Astrocyte (in vitro differentiated cells and primary cell): ENCODE measurements at regions not wholly inside any gene's neighbourhood (a gene's known extent, or its start where the extent isn't known, plus 50 kb on each side); places are given as distances from the start of the nearest gene placed in this dataset.

Experiments used
- DNase-seq: peaks from one replicate; pipeline ENCODE4 v3.0.0-alpha.2; 2010; ENCODE audit warnings: low read depth
- FAIRE-seq: peaks from 2 replicates; lab custom pipeline; 2011; peaks lifted over from hg19 to GRCh38; lab: Jason Lieb, UNC
- H2AFZ ChIP-seq: 2 replicates; pipeline ENCODE4 v1.6.0; 2012; ENCODE audit warnings: low read depth, low read length, inconsistent platforms
- H3K27ac ChIP-seq: 2 replicates; pipeline ENCODE4 v1.5.1; 2011; ENCODE audit warnings: low read depth, low read length, inconsistent platforms
- H3K27me3 ChIP-seq: 2 replicates; pipeline ENCODE4 v1.6.0; 2011; ENCODE audit warnings: low read length, inconsistent platforms; ENCODE audit not compliant: insufficient read depth
- H3K36me3 ChIP-seq: 2 replicates; pipeline ENCODE4 v1.5.1; 2011; ENCODE audit warnings: low read length, inconsistent platforms; ENCODE audit not compliant: insufficient read depth
- H3K4me1 ChIP-seq: 2 replicates; pipeline ENCODE4 v1.5.1; 2011; ENCODE audit warnings: low read length, inconsistent platforms; ENCODE audit not compliant: insufficient read depth
- H3K4me2 ChIP-seq: 2 replicates; pipeline ENCODE4 v1.6.0; 2012; ENCODE audit warnings: low read length, inconsistent platforms
- H3K4me3 ChIP-seq: 2 replicates; pipeline ENCODE4 v1.5.1; 2011; ENCODE audit warnings: low read depth, mild to moderate bottlenecking, low read length, inconsistent platforms; ENCODE audit not compliant: insufficient read depth
- H3K79me2 ChIP-seq: 2 replicates; pipeline ENCODE4 v1.6.0; 2012; ENCODE audit warnings: mild to moderate bottlenecking, low read length, inconsistent platforms; ENCODE audit not compliant: insufficient read depth
- H3K9ac ChIP-seq: 2 replicates; pipeline ENCODE4 v1.6.0; 2012; ENCODE audit warnings: mild to moderate bottlenecking, low read length, inconsistent platforms
- H3K9me3 ChIP-seq: 2 replicates; pipeline ENCODE4 v1.5.1; 2012; ENCODE audit warnings: low read depth, mild to moderate bottlenecking, low read length, inconsistent platforms; ENCODE audit not compliant: insufficient read depth
- H4K20me1 ChIP-seq: 2 replicates; pipeline ENCODE4 v1.6.0; 2012; ENCODE audit warnings: low read length, inconsistent platforms; ENCODE audit not compliant: insufficient read depth
- H3K27ac Mint-ChIP-seq: one replicate; pipeline ENCODE4 v1.8.0; 2021; ENCODE audit warnings: mild to moderate bottlenecking, mixed read lengths; ENCODE audit not compliant: unreplicated experiment
- H3K27me3 Mint-ChIP-seq: one replicate; pipeline ENCODE4 v1.8.0; 2021; ENCODE audit warnings: low read depth, mixed read lengths; ENCODE audit not compliant: unreplicated experiment
- H3K36me3 Mint-ChIP-seq: one replicate; pipeline ENCODE4 v1.8.0; 2021; ENCODE audit warnings: low read depth, mixed read lengths; ENCODE audit not compliant: unreplicated experiment
- H3K4me1 Mint-ChIP-seq: one replicate; pipeline ENCODE4 v1.8.0; 2021; ENCODE audit warnings: low read depth, mixed read lengths; ENCODE audit not compliant: unreplicated experiment
- H3K4me3 Mint-ChIP-seq: one replicate; pipeline ENCODE4 v1.8.0; 2021; ENCODE audit warnings: mild to moderate bottlenecking, moderate library complexity, mixed read lengths; ENCODE audit not compliant: unreplicated experiment
- H3K9me3 Mint-ChIP-seq: one replicate; pipeline ENCODE4 v1.8.0; 2021; ENCODE audit warnings: mild to moderate bottlenecking, mixed read lengths; ENCODE audit not compliant: unreplicated experiment
- CTCF ChIP-seq: IDR thresholded peaks from 2 replicates; pipeline ENCODE4 v1.5.1; 2011; ENCODE audit warnings: low read depth, mild to moderate bottlenecking, inconsistent platforms, low read length, moderate library complexity; ENCODE audit not compliant: insufficient read depth
- EZH2 ChIP-seq: IDR thresholded peaks from 2 replicates; pipeline ENCODE4 v1.6.1; 2012; ENCODE audit warnings: mild to moderate bottlenecking, low read length, inconsistent platforms; ENCODE audit not compliant: insufficient read depth

- no peaks in the 10 kb centered on the region for H3K27me3 ChIP-seq
- no peak overlapping the region for H2AFZ ChIP-seq
- no peaks in the 10 kb centered on the region for H3K79me2 ChIP-seq
- no peak overlapping the region for H3K4me3 ChIP-seq
- peaks cover 25% of the 10 kb centered on the region for H3K27me3 Mint-ChIP-seq
- no peaks in the 10 kb centered on the region for H4K20me1 ChIP-seq
- H3K36me3 Mint-ChIP-seq = peaks cover 1% of the 10 kb centered on the region
- no peaks in the 10 kb centered on the region for H3K4me1 Mint-ChIP-seq
- FAIRE-seq (no peak), DNase-seq (no peak)
- H3K9me3 ChIP-seq = peaks cover 2% of the 10 kb centered on the region
- H3K4me1 ChIP-seq = no peaks in the 10 kb centered on the region
- H3K9ac ChIP-seq = no peak overlapping the region
- no peak overlapping the region for H3K4me2 ChIP-seq
- no peak overlapping the region for H3K27ac Mint-ChIP-seq
- H3K9me3 Mint-ChIP-seq = no peaks in the 10 kb centered on the region
- TF ChIP-seq EZH2 = no peak
- TF ChIP-seq CTCF = no peak
- H3K4me3 Mint-ChIP-seq = no peak overlapping the region
- H3K27ac ChIP-seq = no peak overlapping the region
- no peaks in the 10 kb centered on the region for H3K36me3 ChIP-seq
Measured at GRCh38 chr2:2826621-2827020, 495.5 kb upstream of the MYT1L start.

GRCh38 chr2:2826209-2826551 lies 495.1 kb upstream of the MYT1L start:
- Histone ChIP-seq H3K36me3 (no peaks in the 10 kb centered on the region), H3K4me3 (no peak overlapping the region), H3K9me3 (no peaks in the 10 kb centered on the region), H3K27me3 (no peaks in the 10 kb centered on the region), H3K27ac (no peak overlapping the region), H3K79me2 (no peaks in the 10 kb centered on the region), H3K4me1 (no peaks in the 10 kb centered on the region), H4K20me1 (no peaks in the 10 kb centered on the region), H3K9ac (no peak overlapping the region), H3K4me2 (no peak overlapping the region), H2AFZ (no peak overlapping the region)
- no peak for TF ChIP-seq CTCF
- TF ChIP-seq EZH2 = no peak
- H3K27me3 Mint-ChIP-seq = peaks cover 25% of the 10 kb centered on the region
- no peaks in the 10 kb centered on the region for H3K4me1 Mint-ChIP-seq
- no peak overlapping the region for H3K4me3 Mint-ChIP-seq
- DNase-seq (no peak), FAIRE-seq (no peak)
- peaks cover 1% of the 10 kb centered on the region for H3K9me3 Mint-ChIP-seq
- peaks cover 1% of the 10 kb centered on the region for H3K36me3 Mint-ChIP-seq
- no peak overlapping the region for H3K27ac Mint-ChIP-seq

- no peaks in the 10 kb centered on the region for H3K4me1 Mint-ChIP-seq
Measured at GRCh38 chr2:2825516-2826208, 494.6 kb upstream of the MYT1L start.

More at GRCh38 chr2:2825516-2826208, 494.6 kb upstream of the MYT1L start:
- no peak overlapping the region for H2AFZ ChIP-seq
- no peaks in the 10 kb centered on the region for H3K4me1 ChIP-seq
- H3K4me2 ChIP-seq = no peak overlapping the region
- H4K20me1 ChIP-seq = no peaks in the 10 kb centered on the region
- H3K4me3 ChIP-seq = no peak overlapping the region
- DNase-seq (no peak), FAIRE-seq (no peak)
- Mint-ChIP-seq H3K4me3 (no peak overlapping the region), H3K27ac (no peak overlapping the region), H3K27me3 (peaks cover 25% of the 10 kb centered on the region), H3K9me3 (peaks cover 1% of the 10 kb centered on the region), H3K36me3 (peaks cover 1% of the 10 kb centered on the region)
- no peaks in the 10 kb centered on the region for H3K36me3 ChIP-seq
- no peak for TF ChIP-seq CTCF
- no peak for TF ChIP-seq EZH2
- H3K27ac ChIP-seq = no peak overlapping the region
- no peaks in the 10 kb centered on the region for H3K27me3 ChIP-seq
- no peak overlapping the region for H3K9ac ChIP-seq
- no peaks in the 10 kb centered on the region for H3K9me3 ChIP-seq
- H3K79me2 ChIP-seq = no peaks in the 10 kb centered on the region
